ENCODE measurements at regions not wholly inside any gene's neighbourhood (a gene's known extent, or its start where the extent isn't known, plus 50 kb on each side); places are given as distances from the start of the nearest gene placed in this dataset.

GRCh38 chr3:127394031-127394430 lies 106.2 kb upstream of the PRR20G start:
- DNase-seq = no peak

GRCh38 chr3:127393131-127393820 lies 105.4 kb upstream of the PRR20G start:
- DNase-seq = no peak

DNA sequence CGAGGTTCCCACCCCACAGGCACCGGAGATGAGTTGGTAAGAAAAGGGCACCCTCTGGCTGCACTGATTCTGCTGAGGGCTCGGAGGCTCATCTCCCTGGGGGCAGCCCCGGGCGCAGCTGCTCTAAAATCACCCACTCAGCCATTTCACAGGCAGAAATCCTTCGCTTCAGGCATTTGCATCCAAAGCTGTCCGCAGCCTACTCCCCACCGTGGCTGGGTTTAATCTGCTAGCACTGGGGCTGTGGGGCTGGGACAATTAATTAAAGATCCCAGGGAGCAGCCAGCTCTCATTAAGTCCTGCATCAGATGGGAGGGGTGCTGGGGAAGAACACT lies 104.3 kb upstream of the PRR20G start:
- no peak for DNase-seq

GRCh38 chr3:127391436-127392155 lies 103.8 kb upstream of the PRR20G start:
- DNase-seq = no peak

GRCh38 chr3:127390365-127391025 lies 102.6 kb upstream of the PRR20G start:
- DNase-seq = no peak

DNA sequence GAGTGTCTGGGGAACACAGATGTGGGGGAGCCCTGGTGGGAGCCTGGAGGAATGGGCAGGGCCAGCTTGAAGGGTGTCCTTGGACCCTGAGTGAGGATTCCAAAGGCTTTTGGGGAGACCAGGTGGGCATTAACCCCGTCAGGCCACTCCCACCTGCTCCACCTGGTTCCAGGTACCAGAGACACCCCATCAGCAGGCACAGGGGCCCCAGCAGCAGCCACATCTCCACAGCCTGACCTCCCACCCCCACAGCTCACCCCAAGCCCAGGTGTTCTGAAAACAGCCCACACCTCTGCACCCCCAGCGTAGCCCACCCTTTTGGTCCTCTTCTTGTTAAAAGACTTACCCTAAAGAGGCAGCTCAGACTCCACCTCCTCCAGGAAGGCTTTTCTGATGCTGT lies 102.1 kb upstream of the PRR20G start:
- DNase-seq = no peak

- no peak for DNase-seq
Measured at GRCh38 chr3:127389420-127389819, 101.6 kb upstream of the PRR20G start.

DNA sequence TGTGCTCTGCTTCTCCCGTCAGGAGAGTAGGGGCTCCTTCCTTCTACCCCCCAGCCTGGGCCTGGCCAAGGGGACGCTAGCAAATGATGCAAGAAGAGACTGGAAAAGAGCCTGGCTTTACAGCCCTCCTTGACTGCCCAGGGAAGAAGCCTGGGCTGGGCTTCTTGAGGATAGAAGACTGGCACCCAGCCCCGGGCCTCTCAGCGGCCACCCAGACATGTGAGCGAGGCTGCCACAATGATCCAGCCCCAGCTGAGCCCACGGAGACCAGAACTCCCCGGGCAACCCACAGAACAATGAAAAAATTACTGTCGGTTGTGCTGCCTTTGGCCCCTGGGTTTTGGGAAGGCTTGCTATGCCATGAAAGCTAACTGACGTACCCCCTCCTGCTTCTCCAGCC lies 100.6 kb upstream of the PRR20G start:
- no peak for DNase-seq

DNA sequence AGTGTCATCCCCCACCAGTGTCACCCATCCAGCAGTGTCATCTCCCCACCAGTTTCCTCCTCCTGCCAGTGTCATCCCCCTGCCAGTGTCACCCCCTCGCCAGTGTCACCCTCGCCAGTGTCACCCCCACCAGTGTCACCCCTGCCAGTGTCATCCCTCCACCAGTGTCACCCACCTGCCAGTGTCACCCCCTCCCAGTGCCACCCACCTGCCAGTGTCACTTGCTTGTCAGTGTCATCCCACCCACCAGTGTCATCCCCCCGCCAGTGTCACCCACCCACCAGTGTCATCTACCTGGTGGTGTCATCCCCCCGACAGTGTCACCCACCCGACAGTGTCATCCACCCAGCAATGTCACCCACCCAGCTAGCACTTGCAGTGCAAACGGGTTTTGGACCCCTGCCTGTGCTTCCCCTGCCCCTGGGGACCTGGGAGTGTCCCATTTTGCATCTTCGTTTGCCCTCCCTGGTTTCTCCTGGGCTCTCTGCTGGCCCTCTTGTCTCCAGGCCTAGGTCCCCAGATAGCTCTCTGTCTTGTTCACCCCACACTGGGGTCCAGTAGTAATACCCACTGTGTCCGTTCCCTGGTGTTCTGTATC lies 99.8 kb upstream of the PRR20G start:
- DNase-seq = no peak

GRCh38 chr3:127387119-127387518 lies 99.3 kb upstream of the PRR20G start:
- DNase-seq = no peak

- DNase-seq = no peak
Measured at GRCh38 chr3:127386490-127386889, 98.6 kb upstream of the PRR20G start.

- DNase-seq = no peak
Measured at GRCh38 chr3:127385540-127385870, 97.7 kb upstream of the PRR20G start.

GRCh38 chr3:127384717-127385539 lies 97.1 kb upstream of the PRR20G start:
- DNase-seq = no peak

DNA sequence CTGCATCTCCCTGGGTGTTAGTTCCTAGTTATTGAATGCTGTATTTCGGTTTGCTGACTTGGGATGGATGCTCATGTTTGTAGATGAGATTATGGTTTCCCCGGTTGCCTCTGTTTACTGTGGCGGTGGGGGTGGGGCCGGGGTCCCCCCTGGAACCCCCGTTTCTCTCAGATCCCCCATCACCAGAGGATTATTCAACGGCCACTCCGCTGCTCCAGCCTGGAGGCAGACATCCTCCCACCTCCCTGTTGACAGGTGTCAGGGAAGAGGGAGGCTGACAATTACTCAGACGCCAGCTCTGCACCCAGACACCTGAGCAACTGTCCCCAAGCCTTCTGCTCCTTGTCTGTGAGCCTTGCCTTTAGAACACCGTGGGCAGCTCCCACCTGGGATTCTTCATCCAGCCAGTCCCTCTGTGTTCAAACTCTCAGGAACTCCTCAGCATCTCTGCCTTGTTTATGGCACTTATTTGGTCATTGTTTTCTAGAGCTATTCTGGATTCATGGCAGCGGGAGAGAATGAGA lies 95.9 kb upstream of the PRR20G start:
- DNase-seq = no peak

- no peak for DNase-seq
Measured at GRCh38 chr3:127377801-127378655, 90.2 kb upstream of the PRR20G start.

- DNase-seq = no peak
Measured at GRCh38 chr3:127375151-127375930, 87.5 kb upstream of the PRR20G start.

DNA sequence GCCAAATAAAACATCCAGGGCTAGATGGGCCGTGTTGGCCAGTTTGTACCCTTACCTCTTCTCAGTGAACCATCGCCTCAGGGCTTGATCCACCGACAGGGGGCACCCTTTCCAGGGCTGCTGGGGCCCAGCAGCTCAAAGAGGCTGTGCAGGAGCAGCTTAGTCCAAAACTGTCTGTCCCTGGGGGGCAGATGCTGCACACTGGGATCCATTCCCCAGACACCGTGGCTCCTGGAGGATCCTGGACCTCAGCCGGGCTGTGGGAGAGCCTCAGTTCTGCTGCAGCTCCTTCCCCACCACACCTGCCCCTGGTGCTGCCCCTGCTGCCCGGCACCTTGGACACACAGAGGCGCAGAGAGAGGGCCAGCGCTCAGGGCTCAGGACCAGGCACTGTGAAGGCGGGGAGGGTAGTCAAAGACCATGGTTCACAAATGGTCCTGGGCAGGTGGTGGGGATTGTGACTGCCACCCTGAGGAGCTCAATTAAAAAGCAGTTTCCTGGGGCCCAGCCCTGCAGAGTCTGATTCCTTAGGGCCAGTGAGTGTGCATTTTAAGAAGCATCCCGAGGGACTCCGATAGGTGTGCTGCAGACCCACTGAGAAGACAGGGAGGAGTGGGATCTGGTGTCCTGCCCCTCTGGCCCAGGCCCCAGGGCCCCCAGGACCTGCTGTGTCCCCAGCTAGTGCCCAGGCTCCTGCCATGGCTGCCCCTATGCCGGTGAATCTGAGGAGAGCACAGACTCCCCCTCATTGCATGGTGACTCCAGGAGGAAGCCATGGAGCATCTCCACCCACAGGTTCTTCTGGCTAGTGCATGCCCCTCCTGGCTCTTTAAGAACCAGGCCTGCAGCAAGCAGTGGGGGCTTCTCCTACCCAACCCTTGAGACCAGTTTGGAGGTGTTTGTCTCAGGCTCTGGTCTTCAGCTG lies 86.5 kb upstream of the PRR20G start:
- DNase-seq = no peak

GRCh38 chr3:127373441-127374085 lies 85.7 kb upstream of the PRR20G start:
- DNase-seq = no peak

DNA sequence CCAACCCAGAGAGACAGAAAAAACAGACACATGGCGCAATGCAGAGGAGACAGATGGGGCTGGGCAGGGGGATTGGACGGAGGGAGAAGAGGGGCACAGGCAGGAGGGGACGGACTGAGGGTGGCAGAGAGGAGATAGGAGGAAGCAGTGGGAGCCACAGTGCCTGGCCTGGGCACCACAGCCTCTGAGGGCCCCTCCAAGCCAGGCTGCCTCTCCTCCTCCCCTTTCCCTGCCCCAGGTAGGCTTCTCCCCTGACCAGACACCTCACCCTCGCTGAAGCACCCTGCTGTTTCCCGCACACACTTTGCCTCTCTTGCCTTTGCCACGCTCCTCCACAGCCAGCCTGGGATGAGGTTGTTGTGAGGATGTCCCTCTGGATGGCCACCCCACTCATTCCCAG lies 84.0 kb upstream of the PRR20G start:
- DNase-seq = no peak
